ENCODE measurements at regions not wholly inside any gene's neighbourhood (a gene's known extent, or its start where the extent isn't known, plus 50 kb on each side); places are given as distances from the start of the nearest gene placed in this dataset.

DNA sequence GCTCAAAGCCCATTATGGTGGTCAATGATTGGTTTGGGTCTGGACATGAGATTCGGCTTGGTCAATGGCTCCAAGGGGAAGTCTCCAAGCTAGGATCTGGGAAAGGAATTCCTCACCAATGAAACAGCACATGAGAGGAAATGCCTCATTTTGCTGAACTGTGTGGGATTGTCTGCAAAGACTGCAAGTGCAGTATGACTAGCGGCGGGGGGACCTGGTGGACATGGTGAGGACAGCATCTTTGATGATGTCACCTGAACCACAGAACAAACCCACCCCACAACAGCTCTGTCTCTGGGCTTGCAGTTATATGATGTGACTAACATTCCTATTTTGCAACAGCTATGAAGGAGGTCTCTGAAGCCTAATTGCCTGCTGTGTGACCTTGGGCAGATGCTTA lies 50.6 kb upstream of the NKD1 start:
- Histone ChIP-seq H2AK5ac (ENCODE audit: insufficient read length, low read length) (no peak overlapping the region), H2BK15ac (ENCODE audit: low read depth, low read length) (no peak overlapping the region), H3K9me3 (ENCODE audit: control insufficient read depth, low read depth, low read length) (no peaks in the 10 kb centered on the region), H3K9ac (ENCODE audit: extremely low read depth, insufficient read length, low read length) (no peak overlapping the region), H3K56ac (ENCODE audit: insufficient read length, low read depth, low read length) (no peak overlapping the region), H3K79me1 (ENCODE audit: insufficient read depth, low read depth, low read length, poor library complexity, severe bottlenecking) (no peaks in the 10 kb centered on the region), H4K91ac (ENCODE audit: insufficient read length, low read depth, low read length) (no peak overlapping the region), H3K23ac (ENCODE audit: insufficient read length, low read depth, low read length) (no peak overlapping the region), H3K4me1 (ENCODE audit: insufficient read depth, low read length) (no peaks in the 10 kb centered on the region; the same call in 1 of the 2 replicates), H3K14ac (ENCODE audit: insufficient read depth, low read length) (no peak overlapping the region), H4K20me1 (ENCODE audit: control insufficient read depth, insufficient read depth, insufficient read length) (no peaks in the 10 kb centered on the region), H4K8ac (replicated peaks; ENCODE audit: insufficient read length, low read depth, low read length) (no peak overlapping the region), H2BK120ac (ENCODE audit: low read depth, low read length, poor library complexity, severe bottlenecking) (no peak overlapping the region), H3K27ac (ENCODE audit: insufficient read length, low read depth, low read length) (no peak overlapping the region), H3K27me3 (ENCODE audit: insufficient read depth, low read length) (no peaks in the 10 kb centered on the region), H3T11ph (ENCODE audit: low read length) (no peak overlapping the region), H2BK12ac (ENCODE audit: insufficient read length, low read depth, low read length) (no peak overlapping the region), H3K4me2 (ENCODE audit: insufficient read depth, insufficient read length, low read length) (no peak overlapping the region), H3K23me2 (ENCODE audit: insufficient read length, low read depth, low read length, poor library complexity, severe bottlenecking) (no peaks in the 10 kb centered on the region), H3K79me2 (ENCODE audit: insufficient read depth, low read length) (no peaks in the 10 kb centered on the region), H2BK20ac (ENCODE audit: low read depth, low read length, poor library complexity, severe bottlenecking) (no peak overlapping the region), H2BK5ac (ENCODE audit: insufficient read length, low read length) (no peak overlapping the region), H3K4ac (ENCODE audit: low read depth, low read length) (no peak overlapping the region), H4K5ac (ENCODE audit: insufficient read length, low read depth, low read length) (no peak overlapping the region), H2AFZ (ENCODE audit: low read length) (no peak overlapping the region), H3K18ac (ENCODE audit: insufficient read length, low read depth, low read length) (no peak overlapping the region)
- TF ChIP-seq, protein P1, sequence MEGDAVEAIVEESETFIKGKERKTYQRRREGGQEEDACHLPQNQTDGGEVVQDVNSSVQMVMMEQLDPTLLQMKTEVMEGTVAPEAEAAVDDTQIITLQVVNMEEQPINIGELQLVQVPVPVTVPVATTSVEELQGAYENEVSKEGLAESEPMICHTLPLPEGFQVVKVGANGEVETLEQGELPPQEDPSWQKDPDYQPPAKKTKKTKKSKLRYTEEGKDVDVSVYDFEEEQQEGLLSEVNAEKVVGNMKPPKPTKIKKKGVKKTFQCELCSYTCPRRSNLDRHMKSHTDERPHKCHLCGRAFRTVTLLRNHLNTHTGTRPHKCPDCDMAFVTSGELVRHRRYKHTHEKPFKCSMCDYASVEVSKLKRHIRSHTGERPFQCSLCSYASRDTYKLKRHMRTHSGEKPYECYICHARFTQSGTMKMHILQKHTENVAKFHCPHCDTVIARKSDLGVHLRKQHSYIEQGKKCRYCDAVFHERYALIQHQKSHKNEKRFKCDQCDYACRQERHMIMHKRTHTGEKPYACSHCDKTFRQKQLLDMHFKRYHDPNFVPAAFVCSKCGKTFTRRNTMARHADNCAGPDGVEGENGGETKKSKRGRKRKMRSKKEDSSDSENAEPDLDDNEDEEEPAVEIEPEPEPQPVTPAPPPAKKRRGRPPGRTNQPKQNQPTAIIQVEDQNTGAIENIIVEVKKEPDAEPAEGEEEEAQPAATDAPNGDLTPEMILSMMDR (conservative IDR thresholded peaks at IDR 0.05): no peak
- no peak for DNase-seq
- no peaks in the 10 kb centered on the region; a peak in 1 of 5 replicates for H3K9me3 Mint-ChIP-seq
- H3K4me3 Mint-ChIP-seq: no peak overlapping the region
- H3K4me1 Mint-ChIP-seq: peaks cover 14 to 18% of the 10 kb centered on the region in 2 experiments
- 0 out of 7 replicates have a peak, but pooled peaks cover 0 to 2% (median 0%) of the 10 kb centered on the region in 3 experiments for H3K36me3 Mint-ChIP-seq (ENCODE audit: insufficient read depth in 1 of 3, low read depth in 3 of 3)
- H3K27me3 Mint-ChIP-seq (ENCODE audit: low read depth): peaks cover 4% of the 10 kb centered on the region
- WGBS (ENCODE audit: extremely low coverage, insufficient read length, low lambda C conversion rate): no CpG with 5 or more reads among the region's 3 CpGs
- H3K27ac Mint-ChIP-seq: no peak overlapping the region

Measured in H9 (cell line).